NCI-H748 (cell line): ENCODE measurements at regions not wholly inside any gene's neighbourhood (a gene's known extent, or its start where the extent isn't known, plus 50 kb on each side); places are given as distances from the start of the nearest gene placed in this dataset.
A peak's percentile ranks its signal among the peaks of the same experiment; 100 is the strongest.
"Not testable (repeated sequence)": the region's sequence is repeated elsewhere in the genome, so short reads cannot be mapped to it uniquely, and the experiment has no call there.

Experiments
- DNase-seq: peaks from one replicate; lab custom pipeline; 2025; ENCODE audit not compliant: unreplicated experiment; lab: John Stamatoyannopoulos, UW

DNA sequence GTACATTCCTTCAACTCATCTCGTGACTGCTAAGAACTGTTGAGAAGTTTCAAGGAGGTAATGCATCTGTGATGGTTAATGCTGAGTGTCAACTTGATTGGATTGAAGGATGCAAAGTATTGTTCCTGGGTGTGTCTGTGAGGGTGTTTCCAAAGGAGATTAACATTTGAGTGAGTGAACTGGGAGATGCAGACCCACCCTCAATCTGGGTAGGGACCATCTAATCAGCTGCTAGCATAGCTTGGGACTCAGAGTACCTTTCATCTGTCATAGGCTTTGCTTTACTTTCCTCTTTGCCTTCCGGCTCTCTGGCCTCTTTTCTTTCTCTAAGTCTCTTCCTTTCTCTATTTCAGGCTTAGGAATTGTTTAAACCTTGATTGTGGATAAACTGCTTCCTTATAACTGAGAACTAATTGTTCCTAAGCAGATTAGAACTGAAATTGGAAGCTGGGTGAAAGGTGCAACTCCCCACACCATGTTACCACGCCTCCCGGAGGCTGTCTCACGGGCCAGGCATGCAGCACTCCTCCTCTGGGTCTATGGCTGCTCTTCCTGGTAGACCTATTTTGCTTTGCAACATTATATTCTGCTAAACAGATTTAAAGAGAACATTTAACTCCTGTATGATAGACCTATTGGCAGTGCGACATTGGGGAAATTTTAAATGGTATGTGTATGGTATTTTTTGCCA lies 298.2 kb downstream of the CCSER2 start:
- no peak for DNase-seq

DNA sequence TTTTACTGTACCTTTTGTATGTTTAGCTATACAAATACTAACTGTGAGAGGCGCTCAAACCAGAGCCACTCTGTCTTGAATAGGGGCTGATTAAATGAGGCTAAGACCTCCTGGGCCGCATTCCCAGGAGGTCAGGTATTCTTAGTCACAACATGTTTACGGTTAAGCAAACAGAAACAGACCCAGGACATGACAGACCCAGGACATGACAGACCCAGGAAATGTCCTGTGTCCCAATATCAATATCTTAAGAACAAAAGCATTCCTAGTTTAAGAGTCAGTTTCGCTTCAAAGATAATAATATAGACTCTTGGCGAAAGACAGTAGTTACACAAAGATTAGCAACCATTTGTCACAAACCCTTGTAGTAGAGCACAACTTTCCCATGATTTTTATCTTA lies 304.5 kb downstream of the CCSER2 start:
- no peak for DNase-seq

DNA sequence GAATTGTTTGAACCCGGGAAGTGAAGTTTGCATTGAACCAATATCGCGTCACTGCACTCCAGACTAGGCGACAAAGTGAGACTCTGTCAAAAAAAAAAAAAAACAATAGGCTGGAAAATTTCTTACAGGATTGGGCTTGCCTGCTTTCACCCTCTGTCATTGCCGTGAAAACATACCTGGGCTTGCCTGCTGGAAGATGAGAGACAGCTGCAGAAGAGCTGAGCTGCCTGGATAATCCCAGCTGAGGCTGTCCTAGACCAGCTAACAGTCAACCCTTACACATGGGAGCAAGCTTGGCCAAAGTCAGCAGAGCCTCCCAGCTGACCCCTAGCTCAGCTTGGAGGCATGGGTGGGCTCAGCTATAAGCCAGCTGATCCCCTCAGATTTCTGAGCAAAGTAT lies 306.2 kb downstream of the CCSER2 start:
- no peak for DNase-seq

DNA sequence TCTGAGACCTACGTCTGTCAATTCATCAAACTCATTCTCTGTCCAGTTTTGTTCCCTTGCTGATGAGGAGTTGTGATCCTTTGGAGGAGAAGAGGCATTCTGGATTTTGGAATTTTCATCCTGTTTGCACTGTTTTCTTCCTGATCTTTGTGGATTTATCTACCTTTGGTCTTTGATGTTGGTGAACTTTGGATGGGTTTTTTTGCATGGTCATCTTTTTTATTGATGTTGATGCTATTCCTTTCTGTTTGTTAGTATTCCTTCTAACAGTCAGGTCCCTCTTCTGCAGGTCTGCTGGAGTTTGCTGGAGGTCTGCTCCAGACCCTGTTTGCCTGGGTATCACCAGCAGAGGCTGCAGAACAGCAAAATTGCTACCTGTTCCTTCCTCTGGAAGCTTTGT lies 322.2 kb downstream of the CCSER2 start:
- not testable (repeated sequence) for DNase-seq

DNA sequence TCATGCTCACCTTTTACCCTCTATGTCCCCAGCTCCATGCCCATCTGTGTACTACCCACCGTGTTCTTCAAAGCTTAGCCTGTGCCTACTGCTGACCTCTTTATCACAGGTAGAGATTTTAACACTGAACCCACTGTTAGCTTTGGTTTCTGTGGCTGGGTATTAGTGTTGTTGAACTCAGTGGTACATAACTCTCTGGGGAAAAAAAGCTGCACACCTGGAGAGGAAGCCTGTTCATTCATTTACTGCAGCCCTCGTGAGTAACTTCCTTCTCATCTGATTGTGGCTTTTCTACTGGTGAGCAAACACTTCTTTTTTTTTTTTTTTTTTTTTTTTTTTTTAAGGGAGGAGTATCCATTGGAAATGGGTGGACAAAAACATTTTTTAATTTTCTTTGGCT lies 326.3 kb downstream of the CCSER2 start:
- no peak for DNase-seq

DNA sequence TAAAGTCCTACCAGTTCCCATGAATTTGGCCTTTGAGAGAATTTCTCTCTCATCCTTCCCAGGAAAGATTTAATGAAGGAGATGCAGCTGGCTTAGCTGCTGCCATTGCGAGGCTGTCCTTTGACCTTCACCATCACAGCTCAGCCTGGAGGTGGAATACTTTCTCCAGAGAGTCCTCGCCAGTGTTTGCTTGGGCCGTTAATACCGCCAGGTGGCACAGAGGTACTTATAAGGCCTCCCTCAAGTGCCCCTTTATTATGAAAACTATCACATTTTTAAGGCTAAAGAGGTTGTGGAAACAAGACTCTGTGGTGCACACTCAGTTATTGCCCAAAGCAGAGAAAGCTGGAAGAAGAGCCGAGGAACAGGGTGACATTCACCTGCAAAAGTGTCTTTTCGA lies 330.6 kb downstream of the CCSER2 start:
- DNase-seq = no peak

DNA sequence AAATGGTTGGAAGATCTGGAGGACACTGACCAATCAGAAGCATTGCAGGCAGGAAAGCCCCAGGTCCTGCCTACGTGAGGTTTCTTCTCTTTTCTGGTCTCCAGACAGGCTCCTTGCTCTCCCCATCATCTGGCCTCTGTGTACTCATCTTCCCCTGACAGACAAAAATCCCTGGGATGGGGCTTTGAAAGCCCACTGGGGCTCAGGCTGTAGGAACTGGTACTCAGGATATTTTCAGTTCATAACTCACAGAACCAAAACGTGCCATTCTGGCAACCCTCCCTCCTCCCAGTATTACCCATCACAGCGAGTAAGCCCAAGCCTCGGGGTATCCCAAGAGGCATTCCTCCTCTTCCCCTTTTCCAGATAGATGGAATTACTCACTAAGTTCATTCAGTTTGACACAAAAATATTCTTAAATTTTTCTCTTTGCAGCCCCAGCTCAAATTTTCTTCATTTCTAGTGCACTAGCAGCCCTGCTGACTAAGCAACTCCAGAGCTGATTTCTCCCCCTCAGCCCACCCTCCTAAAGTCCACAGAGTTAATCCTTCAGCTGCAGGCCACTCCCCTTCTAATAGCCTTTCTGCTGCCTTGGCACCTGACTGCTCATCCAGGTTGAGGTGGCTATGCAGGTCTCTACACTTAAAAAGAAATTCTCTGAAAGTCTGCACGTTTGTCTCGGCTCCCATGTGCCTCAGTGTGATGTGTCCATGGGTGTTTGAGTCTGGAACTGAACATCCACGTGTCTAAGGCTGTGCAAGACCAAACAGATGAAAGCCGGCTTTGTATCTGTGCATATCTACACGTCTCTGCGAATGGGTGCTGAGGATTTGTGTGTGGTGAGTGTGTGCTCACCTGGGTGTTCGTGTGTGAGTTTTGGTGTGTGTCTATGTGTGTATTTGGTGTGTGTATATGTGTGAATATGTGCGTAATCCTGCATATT lies 331.4 kb downstream of the CCSER2 start:
- peak; percentile 2 for DNase-seq

DNA sequence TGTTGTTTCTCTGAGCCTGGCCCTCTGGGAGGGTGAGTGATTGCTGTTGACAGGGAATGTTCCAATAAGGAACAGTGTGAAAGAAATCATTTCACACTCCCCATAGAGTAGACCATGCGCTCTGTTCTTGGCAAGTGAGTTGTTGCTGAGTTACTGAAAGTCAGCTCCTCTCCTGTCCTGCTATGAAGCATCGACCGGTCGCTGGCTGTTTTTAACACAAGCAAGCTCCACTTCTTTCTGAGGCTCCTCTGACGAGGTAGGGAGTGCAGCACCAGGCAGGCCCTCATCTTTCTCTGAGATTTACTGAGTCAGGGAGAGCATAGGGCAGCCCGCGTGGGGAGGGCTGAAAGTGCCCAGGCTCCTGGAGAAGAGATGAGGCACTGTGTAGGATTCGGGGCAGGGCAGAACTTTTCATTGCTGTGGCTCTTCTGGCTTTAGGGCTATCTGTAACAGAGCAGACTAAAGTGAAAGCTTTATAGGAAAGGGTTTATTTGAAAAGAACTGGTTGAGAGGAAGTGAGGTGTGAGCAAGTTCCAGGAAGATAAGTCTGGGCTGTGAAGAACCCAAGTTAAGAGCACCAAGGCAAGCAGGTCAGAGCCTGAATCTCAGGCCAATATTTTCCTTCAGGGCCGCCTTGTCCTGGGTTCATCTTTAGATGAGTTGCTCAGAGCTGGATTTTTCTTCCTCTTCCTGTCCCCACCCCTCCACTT lies 332.2 kb downstream of the CCSER2 start:
- no peak for DNase-seq

DNA sequence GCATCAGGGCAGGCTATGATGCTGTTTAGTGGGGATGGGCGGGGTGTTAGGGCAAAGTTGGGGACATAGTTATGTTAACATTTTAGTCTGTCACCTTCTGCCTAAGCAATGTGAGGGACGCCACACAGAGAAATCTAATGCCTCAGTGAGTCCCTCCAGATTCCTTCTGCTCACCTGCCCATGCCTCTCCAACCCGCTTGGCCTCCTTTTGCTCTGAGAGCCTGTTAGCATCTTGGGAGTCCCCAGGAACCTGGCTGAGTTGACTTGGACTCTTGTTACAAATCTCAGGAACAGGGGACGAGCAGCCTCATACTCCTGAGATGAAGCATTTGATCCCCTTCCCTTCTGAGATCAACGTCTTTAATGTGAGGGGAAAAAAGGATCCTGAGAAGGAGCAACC lies 336.8 kb downstream of the CCSER2 start:
- no peak for DNase-seq

DNA sequence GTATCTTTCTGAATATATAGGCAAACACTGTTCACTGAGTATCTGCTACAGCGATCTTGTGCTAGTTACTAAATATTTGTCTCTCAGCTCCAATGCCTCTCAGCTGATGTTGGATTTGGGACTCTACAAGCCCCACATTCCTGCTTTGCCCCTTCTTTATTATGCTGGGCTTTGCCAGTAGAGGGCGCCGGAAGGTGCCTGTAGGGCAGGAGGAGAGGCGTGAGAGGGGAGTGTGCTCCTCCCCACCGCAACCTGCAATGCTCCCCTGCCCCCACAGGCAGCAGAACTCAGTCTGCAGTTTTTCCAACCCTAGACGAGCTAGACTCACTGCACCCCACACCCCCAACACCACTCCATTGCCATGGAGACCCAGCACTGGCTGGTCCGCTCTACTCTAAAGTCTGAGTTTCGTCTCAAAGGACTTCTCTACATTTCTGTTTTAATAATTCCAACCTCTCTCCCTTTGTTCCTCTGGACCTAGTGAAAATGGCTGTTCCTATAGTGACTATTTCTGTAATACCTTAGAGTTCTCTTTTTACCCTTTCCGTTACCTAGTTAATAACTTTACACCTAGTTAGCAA lies 337.6 kb downstream of the CCSER2 start:
- DNase-seq = peak; percentile 58

DNA sequence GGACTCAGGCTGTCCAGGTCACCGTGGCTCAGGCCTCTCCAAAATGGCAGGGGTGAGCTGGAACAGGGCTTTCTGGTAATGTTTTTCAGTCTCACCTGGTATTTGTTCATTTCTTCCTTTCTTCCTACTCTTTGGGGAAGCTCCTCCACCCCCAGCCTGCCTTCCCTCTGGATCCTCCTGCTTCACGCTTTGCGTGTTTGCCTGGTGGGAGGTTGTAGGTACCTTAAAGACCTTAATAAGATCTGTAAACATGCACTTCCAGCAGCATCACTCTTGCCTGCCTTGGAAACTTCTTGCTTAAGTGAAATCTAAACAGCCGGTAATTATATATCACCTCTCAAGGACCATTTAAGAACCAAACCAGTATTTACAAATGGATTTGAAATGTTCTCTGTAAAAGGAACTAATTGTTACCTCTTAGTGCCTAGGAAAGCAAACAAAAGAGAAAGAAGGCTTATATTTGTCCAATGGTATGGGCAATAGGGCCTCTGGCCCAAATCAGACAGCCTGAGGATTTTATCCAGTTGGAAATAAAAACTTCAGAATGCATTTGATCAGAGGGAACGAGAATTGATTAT lies 339.9 kb downstream of the CCSER2 start:
- DNase-seq = peak; percentile 43

DNA sequence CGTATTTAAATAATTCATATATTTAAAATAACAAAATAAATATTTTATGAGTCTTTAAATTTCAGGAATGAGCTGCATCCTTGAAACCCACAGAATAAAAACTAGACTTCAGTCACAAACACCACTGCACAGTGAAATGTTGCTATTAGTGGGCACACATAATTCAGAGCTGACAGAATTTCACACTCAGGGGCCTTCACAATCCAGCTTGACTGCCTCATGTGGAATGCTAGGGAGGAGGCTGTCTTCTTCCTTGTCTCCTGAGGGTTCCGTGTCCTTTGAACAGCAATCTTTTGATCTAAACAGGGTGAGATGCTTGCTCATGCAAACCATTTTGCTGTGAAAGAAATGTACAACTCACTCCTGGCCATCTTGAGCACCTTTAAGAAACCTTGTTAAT lies 346.7 kb downstream of the CCSER2 start:
- DNase-seq = no peak

DNA sequence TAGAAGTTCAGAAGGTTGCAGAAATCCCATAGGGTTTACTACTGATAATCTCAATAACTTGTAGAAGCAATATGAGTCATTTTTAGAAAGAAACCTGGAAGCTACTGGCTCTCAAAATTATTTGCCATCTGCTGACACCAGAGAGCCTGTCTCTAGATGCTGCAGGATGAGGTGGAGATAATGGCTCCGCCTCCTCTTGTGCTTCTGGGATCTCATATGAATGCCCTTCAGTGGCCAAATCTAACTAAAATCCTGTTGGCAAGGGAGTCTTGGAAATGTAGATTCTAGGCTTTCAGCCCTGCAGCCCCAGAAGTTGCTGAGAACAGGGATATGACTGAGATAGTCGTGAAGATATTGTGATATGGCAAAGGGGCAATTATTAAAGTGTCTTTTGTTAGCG lies 348.1 kb downstream of the CCSER2 start:
- no peak for DNase-seq

DNA sequence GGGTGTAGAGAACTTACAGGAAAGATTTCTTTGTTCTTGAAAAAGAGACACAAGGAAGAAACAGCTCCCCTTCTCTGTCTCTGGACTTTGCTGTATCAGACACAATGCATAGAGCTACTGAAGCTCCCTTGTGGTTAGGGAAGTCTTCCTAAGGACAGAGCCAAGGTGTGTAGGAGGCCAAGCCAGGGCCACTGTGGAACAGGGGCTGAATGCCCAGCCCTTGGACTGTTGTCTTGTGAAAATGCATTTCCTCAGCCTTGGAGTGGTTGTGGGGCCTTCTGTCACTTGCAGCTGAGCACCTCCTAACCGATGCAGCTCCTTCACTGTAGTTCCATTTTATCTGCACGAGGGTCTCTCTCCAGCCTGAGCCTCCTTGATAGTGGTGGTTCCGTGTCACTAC lies 353.4 kb downstream of the CCSER2 start:
- DNase-seq = no peak

DNA sequence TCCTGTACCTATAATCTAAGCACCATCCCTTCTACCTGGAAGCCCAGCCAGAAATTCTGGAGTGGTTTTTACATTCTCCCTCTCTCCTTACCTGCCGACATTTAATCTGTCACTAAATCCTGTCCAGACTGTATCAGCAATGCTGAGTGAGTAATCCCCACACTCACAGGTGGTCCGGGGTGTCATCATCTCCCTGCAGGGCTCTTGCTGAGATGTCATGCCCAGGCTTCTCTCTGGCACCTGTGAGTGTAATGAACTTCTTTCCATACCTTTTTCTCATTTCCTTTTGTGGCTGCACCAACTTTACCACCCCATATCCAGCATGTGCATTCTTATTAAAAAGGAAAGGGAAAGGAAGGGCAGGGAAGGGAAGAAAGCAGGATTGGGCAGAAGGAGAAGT lies 355.2 kb downstream of the CCSER2 start:
- no peak for DNase-seq

DNA sequence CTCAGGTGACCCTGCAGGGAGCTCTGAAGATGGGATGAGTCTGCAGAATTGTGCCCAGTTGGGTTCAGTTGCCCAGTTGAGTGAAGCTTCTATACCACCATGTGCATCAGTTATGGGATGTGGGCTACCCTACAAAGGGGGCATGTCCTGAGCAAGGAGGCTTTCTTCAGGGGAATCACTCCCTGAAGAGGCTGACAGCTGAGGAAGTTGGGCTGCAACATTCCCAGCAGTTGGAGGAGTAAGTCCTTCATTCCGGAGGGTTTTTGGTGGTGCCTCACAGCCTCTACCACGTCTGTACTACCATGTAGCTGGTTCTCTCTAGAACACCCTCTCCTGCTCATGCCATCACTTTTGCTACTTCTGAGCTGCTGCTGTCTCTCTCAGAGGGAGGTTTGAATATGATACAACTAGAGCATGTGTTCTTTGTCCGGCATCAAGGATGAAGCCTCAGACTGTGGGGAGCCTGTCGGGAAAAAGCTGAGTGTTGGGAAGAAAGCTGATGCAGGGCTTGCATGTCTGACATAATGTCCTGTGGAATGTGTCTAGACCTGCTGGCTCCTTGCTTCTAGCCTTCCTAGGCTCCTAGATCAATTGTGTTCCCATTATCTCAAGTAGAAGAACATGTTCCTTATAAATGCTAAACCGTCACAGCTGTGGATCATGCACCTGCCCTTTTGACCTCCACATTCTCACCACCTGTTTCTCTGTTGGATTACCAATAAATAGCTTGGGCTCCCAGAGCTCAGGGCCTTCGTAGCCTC lies 355.8 kb downstream of the CCSER2 start:
- no peak for DNase-seq

DNA sequence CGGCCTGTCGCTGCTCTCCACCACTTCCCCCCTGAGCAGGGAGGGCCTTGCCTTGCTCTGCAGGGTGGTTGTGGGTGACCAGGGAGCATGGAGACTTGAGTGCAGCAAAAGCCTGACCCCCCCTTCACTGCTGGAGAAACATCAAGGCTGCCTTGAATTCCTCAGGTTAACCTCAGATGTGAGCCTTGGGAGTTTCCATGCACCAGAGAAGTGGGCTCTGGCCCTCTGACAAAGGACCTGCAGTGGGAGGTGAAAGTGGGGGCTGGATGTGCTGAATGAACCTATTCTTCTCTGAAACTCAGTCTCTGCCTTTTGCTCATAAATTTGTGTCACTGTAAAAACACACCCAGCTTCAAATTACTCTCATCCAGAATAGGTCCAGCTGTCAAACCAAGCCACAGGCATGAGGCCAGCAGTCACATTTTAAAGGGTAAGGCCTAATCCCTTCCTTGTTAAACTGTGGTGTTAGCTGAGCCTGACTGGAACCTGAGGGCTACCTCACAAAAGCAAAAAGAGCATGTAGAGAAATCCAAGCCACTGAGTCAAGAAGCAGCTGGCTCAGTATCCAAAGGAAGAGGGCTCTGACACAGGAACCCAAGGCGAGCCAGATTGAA lies 356.8 kb downstream of the CCSER2 start:
- DNase-seq = no peak

DNA sequence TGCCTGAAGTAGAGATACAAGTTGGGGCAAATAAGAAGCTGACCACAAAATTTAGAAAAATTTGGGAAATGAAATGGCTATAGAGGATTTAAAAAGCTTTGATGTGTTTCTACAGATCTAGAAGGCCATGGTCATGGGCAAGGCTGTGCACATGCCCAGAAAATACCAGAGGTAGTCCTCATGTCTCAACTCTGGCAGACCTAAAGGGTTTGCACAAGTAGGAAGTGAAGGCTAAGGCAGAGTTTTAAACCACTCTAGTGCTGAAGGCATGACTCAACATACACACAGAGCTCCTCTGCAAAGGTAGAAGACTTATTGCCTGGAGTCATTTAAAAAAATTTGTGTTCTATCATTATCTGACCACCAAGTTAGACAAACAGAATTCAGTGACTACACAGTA lies 364.6 kb downstream of the CCSER2 start:
- no peak for DNase-seq

DNA sequence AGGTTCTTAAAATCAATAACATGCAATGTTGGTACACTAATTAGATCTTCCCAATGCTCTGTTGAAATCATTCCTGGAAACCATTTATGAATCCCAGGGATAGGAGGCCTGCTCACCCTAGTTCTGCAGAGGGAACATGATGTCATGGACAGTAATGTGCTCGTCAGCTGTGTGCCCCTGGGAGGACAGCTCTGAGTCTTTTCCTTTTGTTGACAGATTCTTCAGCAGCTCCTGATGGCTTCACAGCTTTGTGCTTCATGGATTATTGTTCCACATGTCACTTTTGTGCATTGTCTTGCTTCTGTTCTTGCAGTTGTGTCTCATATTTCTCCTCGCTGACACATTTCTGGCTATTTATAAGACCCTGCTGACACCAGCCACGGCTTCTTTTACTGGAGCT lies 367.5 kb downstream of the CCSER2 start:
- no peak for DNase-seq

DNA sequence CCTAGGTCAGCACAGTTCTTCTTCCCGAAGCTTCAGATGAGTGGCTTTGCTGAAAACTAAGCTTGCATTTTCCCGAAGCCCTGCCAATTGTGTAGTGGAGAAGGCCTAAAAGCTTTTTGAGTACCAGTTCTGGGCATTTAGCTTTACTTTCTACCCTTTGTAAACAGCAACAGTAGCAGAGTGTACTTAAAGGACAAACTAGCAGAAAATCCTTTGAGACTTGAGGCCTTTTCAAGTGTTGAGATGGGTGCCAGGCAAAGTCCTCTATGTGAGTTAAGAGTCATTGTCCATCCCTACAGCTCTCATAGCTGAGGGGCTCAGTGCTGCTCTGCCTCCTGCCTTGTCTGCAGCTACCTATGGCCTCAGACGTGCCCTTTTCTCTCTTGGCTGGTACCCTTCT lies 368.2 kb downstream of the CCSER2 start:
- DNase-seq = no peak
